GM12878 (cell line): ENCODE measurements at regions not wholly inside any gene's neighbourhood (a gene's known extent, or its start where the extent isn't known, plus 50 kb on each side); places are given as distances from the start of the nearest gene placed in this dataset.

Source experiments
- BCL11A ChIP-seq: IDR thresholded peaks from 2 replicates; pipeline ENCODE4 v1.6.1; 2011; ENCODE audit warnings: low read depth, low read length
- BMI1 ChIP-seq: fragments of 450-650 bp; IDR thresholded peaks from 2 replicates; pipeline ENCODE4 v1.6.1; 2016; ENCODE audit warnings: mild to moderate bottlenecking, moderate library complexity, borderline replicate concordance
- DPF2 ChIP-seq: fragments of 450-650 bp; IDR thresholded peaks from 2 replicates; pipeline ENCODE4 v1.6.1; 2017; ENCODE audit warnings: mild to moderate bottlenecking
- EP300 ChIP-seq, 2 experiments: fragments of 150-350 bp in 1 of 2; IDR thresholded peaks; 2 replicates each; pipeline ENCODE4 v1.6.1; 2011 to 2012; ENCODE audit warnings: low read depth in 2 of 2, low read length in 2 of 2, borderline replicate concordance in 1 of 2, improper control_type of control experiment in 1 of 2, inconsistent platforms in 1 of 2; ENCODE audit not compliant: control insufficient read depth in 1 of 2
- IKZF1 ChIP-seq: fragments of 450-650 bp; conservative IDR thresholded peaks from 2 replicates; pipeline ENCODE4 v1.6.1; 2017; ENCODE audit warnings: antibody characterized with exemption, mild to moderate bottlenecking
- MTA2 ChIP-seq: fragments of 450-650 bp; IDR thresholded peaks from 2 replicates; pipeline ENCODE4 v1.6.1; 2016; ENCODE audit warnings: low read depth, mild to moderate bottlenecking, moderate library complexity
- NFYA ChIP-seq: IDR thresholded peaks from 2 replicates; pipeline ENCODE4 v1.6.1; 2011; ENCODE audit warnings: low read depth, mild to moderate bottlenecking, low read length, improper control_type of control experiment, borderline replicate concordance
- NR2C2 ChIP-seq: IDR thresholded peaks from 2 replicates; pipeline ENCODE4 v1.6.1; 2011; ENCODE audit warnings: borderline replicate concordance, low read depth; ENCODE audit not compliant: control insufficient read depth, insufficient read length
- NRF1 ChIP-seq: conservative IDR thresholded peaks from 2 replicates; pipeline ENCODE4 v1.6.1; 2011; ENCODE audit warnings: mild to moderate bottlenecking, low read depth, low read length, improper control_type of control experiment
- PRDM15 ChIP-seq: fragments of 450-650 bp; formaldehyde crosslinking; IDR thresholded peaks from 2 replicates; pipeline ENCODE4 v1.4.0; 2020; ENCODE audit warnings: mild to moderate bottlenecking, moderate library complexity
- RB1 ChIP-seq: fragments of 450-650 bp; formaldehyde crosslinking; IDR thresholded peaks from 2 replicates; pipeline ENCODE4 v1.6.1; 2017; ENCODE audit warnings: mild to moderate bottlenecking, borderline replicate concordance
- SUZ12 ChIP-seq: fragments of 200-600 bp; sonication (generic); IDR thresholded peaks from one replicate; pipeline ENCODE4 v1.6.1; 2018; ENCODE audit warnings: antibody characterized with exemption, mild to moderate bottlenecking; ENCODE audit not compliant: unreplicated experiment
- ZBTB33 ChIP-seq: fragments of 450-650 bp; IDR thresholded peaks from 2 replicates; pipeline ENCODE4 v1.6.1; 2017; ENCODE audit warnings: mild to moderate bottlenecking
- ZNF217 ChIP-seq: fragments of 450-650 bp; IDR thresholded peaks from 2 replicates; pipeline ENCODE4 v1.6.1; 2017; ENCODE audit warnings: antibody characterized with exemption, mild to moderate bottlenecking
- ZNF384 ChIP-seq: IDR thresholded peaks from 2 replicates; pipeline ENCODE4 v1.6.1; 2012; ENCODE audit warnings: low read depth, mild to moderate bottlenecking, low read length, improper control_type of control experiment, borderline replicate concordance
- ZNF622 ChIP-seq: fragments of 450-650 bp; IDR thresholded peaks from 2 replicates; pipeline ENCODE4 v1.6.1; 2017; ENCODE audit warnings: mild to moderate bottlenecking, inconsistent platforms

DNA sequence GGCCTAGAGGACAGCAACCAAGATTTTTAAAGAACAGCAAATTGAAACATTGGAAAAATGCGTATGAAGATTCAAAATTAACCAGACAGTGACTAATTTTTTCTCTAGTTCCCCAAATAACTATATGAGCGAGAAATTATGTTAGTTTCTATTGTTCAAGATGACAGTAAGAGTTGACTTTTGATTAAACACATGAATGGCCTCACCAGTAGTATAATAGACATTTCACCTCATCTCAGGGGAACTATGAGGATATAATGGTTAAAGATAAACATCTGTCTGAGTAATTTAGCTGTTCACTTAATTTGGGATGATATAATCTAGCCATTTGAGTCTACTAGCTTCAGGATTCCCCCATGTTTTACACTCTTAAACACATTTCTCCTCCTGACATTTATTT lies 380.9 kb upstream of the NWD2 start (continued):
- no peak for TF ChIP-seq ZBTB33
- 0 out of 4 replicates have a peak, but pooled peaks of 1 of the 2 experiments have one; percentile 14 for TF ChIP-seq EP300 (IDR thresholded peaks at IDR 0.05; ENCODE audit: borderline replicate concordance in 1 of 2, control insufficient read depth in 1 of 2, low read depth in 2 of 2, low read length in 2 of 2)
- no peak for TF ChIP-seq PRDM15 (CRISPR knock-in tag)
- TF ChIP-seq IKZF1, result 0 out of 2 replicates have a peak, but pooled peaks have one; percentile 23
- TF ChIP-seq SUZ12, result no peak
- no peak for TF ChIP-seq ZNF217
- TF ChIP-seq MTA2, result peak; percentile 77
- TF ChIP-seq BMI1, result no peak
- TF ChIP-seq ZNF622, result no peak
- no peak for TF ChIP-seq NFYA
- TF ChIP-seq BCL11A, result no peak
- no peak for TF ChIP-seq NR2C2
- TF ChIP-seq RB1, result no peak
- TF ChIP-seq DPF2, result peak; percentile 39; the same call in 1 of the 2 replicates
- no peak for TF ChIP-seq NRF1
- TF ChIP-seq ZNF384, result no peak
